Astrocyte (in vitro differentiated cells and primary cell): ENCODE measurements at regions not wholly inside any gene's neighbourhood (a gene's known extent, or its start where the extent isn't known, plus 50 kb on each side); places are given as distances from the start of the nearest gene placed in this dataset.

ENCODE experiments used
- DNase-seq: peaks from one replicate; pipeline ENCODE4 v3.0.0-alpha.2; 2010; ENCODE audit warnings: low read depth
- FAIRE-seq: peaks from 2 replicates; lab custom pipeline; 2011; peaks lifted over from hg19 to GRCh38; lab: Jason Lieb, UNC
- H2AFZ ChIP-seq: 2 replicates; pipeline ENCODE4 v1.6.0; 2012; ENCODE audit warnings: low read depth, low read length, inconsistent platforms
- H3K27ac ChIP-seq: 2 replicates; pipeline ENCODE4 v1.5.1; 2011; ENCODE audit warnings: low read depth, low read length, inconsistent platforms
- H3K27me3 ChIP-seq: 2 replicates; pipeline ENCODE4 v1.6.0; 2011; ENCODE audit warnings: low read length, inconsistent platforms; ENCODE audit not compliant: insufficient read depth
- H3K36me3 ChIP-seq: 2 replicates; pipeline ENCODE4 v1.5.1; 2011; ENCODE audit warnings: low read length, inconsistent platforms; ENCODE audit not compliant: insufficient read depth
- H3K4me1 ChIP-seq: 2 replicates; pipeline ENCODE4 v1.5.1; 2011; ENCODE audit warnings: low read length, inconsistent platforms; ENCODE audit not compliant: insufficient read depth
- H3K4me2 ChIP-seq: 2 replicates; pipeline ENCODE4 v1.6.0; 2012; ENCODE audit warnings: low read length, inconsistent platforms
- H3K4me3 ChIP-seq: 2 replicates; pipeline ENCODE4 v1.5.1; 2011; ENCODE audit warnings: low read depth, mild to moderate bottlenecking, low read length, inconsistent platforms; ENCODE audit not compliant: insufficient read depth
- H3K79me2 ChIP-seq: 2 replicates; pipeline ENCODE4 v1.6.0; 2012; ENCODE audit warnings: mild to moderate bottlenecking, low read length, inconsistent platforms; ENCODE audit not compliant: insufficient read depth
- H3K9ac ChIP-seq: 2 replicates; pipeline ENCODE4 v1.6.0; 2012; ENCODE audit warnings: mild to moderate bottlenecking, low read length, inconsistent platforms
- H3K9me3 ChIP-seq: 2 replicates; pipeline ENCODE4 v1.5.1; 2012; ENCODE audit warnings: low read depth, mild to moderate bottlenecking, low read length, inconsistent platforms; ENCODE audit not compliant: insufficient read depth
- H4K20me1 ChIP-seq: 2 replicates; pipeline ENCODE4 v1.6.0; 2012; ENCODE audit warnings: low read length, inconsistent platforms; ENCODE audit not compliant: insufficient read depth
- H3K27ac Mint-ChIP-seq: one replicate; pipeline ENCODE4 v1.8.0; 2021; ENCODE audit warnings: mild to moderate bottlenecking, mixed read lengths; ENCODE audit not compliant: unreplicated experiment
- H3K27me3 Mint-ChIP-seq: one replicate; pipeline ENCODE4 v1.8.0; 2021; ENCODE audit warnings: low read depth, mixed read lengths; ENCODE audit not compliant: unreplicated experiment
- H3K36me3 Mint-ChIP-seq: one replicate; pipeline ENCODE4 v1.8.0; 2021; ENCODE audit warnings: low read depth, mixed read lengths; ENCODE audit not compliant: unreplicated experiment
- H3K4me1 Mint-ChIP-seq: one replicate; pipeline ENCODE4 v1.8.0; 2021; ENCODE audit warnings: low read depth, mixed read lengths; ENCODE audit not compliant: unreplicated experiment
- H3K4me3 Mint-ChIP-seq: one replicate; pipeline ENCODE4 v1.8.0; 2021; ENCODE audit warnings: mild to moderate bottlenecking, moderate library complexity, mixed read lengths; ENCODE audit not compliant: unreplicated experiment
- H3K9me3 Mint-ChIP-seq: one replicate; pipeline ENCODE4 v1.8.0; 2021; ENCODE audit warnings: mild to moderate bottlenecking, mixed read lengths; ENCODE audit not compliant: unreplicated experiment
- CTCF ChIP-seq: IDR thresholded peaks from 2 replicates; pipeline ENCODE4 v1.5.1; 2011; ENCODE audit warnings: low read depth, mild to moderate bottlenecking, inconsistent platforms, low read length, moderate library complexity; ENCODE audit not compliant: insufficient read depth
- EZH2 ChIP-seq: IDR thresholded peaks from 2 replicates; pipeline ENCODE4 v1.6.1; 2012; ENCODE audit warnings: mild to moderate bottlenecking, low read length, inconsistent platforms; ENCODE audit not compliant: insufficient read depth

GRCh38 chr2:2492800-2493199, 161.7 kb upstream of the MYT1L start:
- DNase-seq (no peak), FAIRE-seq (no peak)
- TF ChIP-seq EZH2 (no peak), CTCF (no peak)
- Mint-ChIP-seq H3K4me3 (no peak overlapping the region), H3K36me3 (no peaks in the 10 kb centered on the region), H3K9me3 (no peaks in the 10 kb centered on the region), H3K4me1 (no peaks in the 10 kb centered on the region), H3K27ac (no peak overlapping the region), H3K27me3 (peaks cover under 1% of the 10 kb centered on the region)
- Histone ChIP-seq H4K20me1 (no peaks in the 10 kb centered on the region), H3K9me3 (peaks cover 5% of the 10 kb centered on the region), H3K4me3 (no peak overlapping the region), H3K27ac (no peak overlapping the region), H2AFZ (no peak overlapping the region), H3K9ac (no peak overlapping the region), H3K4me2 (no peak overlapping the region), H3K36me3 (no peaks in the 10 kb centered on the region), H3K27me3 (no peaks in the 10 kb centered on the region), H3K4me1 (no peaks in the 10 kb centered on the region), H3K79me2 (no peaks in the 10 kb centered on the region)

GRCh38 chr2:2491964-2492363, 160.9 kb upstream of the MYT1L start:
- peaks cover 5% of the 10 kb centered on the region for H3K9me3 ChIP-seq
- H3K4me2 ChIP-seq = no peak overlapping the region
- no peak for FAIRE-seq

More at GRCh38 chr2:2491964-2492363, 160.9 kb upstream of the MYT1L start:
- Histone ChIP-seq H3K9ac (no peak overlapping the region), H3K36me3 (no peaks in the 10 kb centered on the region), H3K79me2 (no peaks in the 10 kb centered on the region), H3K4me1 (no peaks in the 10 kb centered on the region), H3K27me3 (no peaks in the 10 kb centered on the region), H2AFZ (no peak overlapping the region), H4K20me1 (no peaks in the 10 kb centered on the region), H3K4me3 (no peak overlapping the region), H3K27ac (no peak overlapping the region)
- Mint-ChIP-seq H3K4me3 (no peak overlapping the region), H3K27ac (no peak overlapping the region), H3K9me3 (no peaks in the 10 kb centered on the region), H3K27me3 (no peaks in the 10 kb centered on the region), H3K36me3 (no peaks in the 10 kb centered on the region), H3K4me1 (no peaks in the 10 kb centered on the region)
- DNase-seq = no peak
- TF ChIP-seq CTCF = no peak
- TF ChIP-seq EZH2 = no peak
